GM21423 (cell line): ENCODE measurements at regions not wholly inside any gene's neighbourhood (a gene's known extent, or its start where the extent isn't known, plus 50 kb on each side); places are given as distances from the start of the nearest gene placed in this dataset.

Source experiments
- ATAC-seq: cut with Tn5 transposase; IDR thresholded peaks from one replicate; pipeline ENCODE4 v1.9.1; 2021; ENCODE audit warnings: mild to moderate bottlenecking, moderate library complexity; ENCODE audit not compliant: unreplicated experiment

DNA sequence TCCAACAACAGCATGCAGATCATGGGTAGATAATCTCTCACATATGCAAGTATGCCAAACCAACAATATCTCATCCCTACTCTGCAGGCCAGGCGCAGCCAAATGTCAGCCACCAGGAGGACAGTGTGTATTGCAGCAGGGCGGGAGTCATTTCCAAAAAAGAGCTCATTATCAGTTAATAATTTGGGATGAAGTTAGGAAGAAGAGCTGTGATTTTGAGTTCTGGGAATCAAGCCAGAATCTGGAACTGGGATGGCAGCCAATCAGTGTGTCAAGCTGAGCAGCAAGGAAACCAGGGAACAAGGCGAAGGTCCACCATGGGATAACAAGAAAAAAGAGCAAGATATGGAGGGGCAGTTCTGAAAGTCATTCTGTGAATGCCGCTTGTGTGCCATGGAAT is 88.2 kb upstream of the CAMK2D start:
- ATAC-seq, result no peak

DNA sequence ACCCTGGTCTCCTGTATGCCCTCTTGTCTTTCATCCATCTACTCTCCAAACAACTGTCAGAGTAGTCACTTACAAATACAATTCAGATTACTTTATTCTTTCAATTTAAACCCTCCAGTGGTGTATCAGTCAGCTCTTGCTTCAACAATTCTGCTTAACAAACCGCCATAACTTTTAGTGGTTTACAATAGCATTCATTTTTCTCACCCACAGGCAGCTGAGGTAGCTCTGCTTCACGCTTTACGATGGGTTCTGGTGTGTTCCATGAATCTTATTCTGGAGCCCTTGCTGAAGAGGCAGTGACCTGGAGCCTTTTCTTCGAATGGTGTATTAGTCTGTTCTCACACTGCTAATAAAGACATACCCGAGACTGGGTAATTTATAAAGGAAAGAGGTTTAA is 86.2 kb upstream of the CAMK2D start:
- ATAC-seq, result no peak

DNA sequence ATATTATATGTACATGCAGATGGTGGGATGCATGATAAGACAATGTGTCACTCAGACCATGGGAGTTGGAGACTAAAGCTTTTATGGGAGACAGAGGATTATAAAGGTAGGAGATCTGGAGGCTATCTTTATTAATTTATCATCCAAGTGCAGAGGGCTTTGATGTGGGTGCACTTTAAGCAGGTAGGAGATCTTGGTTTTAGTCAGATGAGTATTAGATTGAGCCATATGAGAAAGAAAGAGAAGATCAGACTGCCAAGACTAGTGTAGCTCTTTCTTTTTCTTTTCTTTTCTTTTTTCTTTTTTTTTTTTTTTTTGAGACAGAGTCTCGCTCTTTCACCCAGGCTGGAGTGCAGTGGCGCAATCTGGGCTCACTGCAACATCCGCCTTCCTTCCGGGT is 84.9 kb upstream of the CAMK2D start:
- ATAC-seq, result no peak

- ATAC-seq, result no peak
These were observed 83.6 kb upstream of the CAMK2D start for GRCh38 chr4:113845138-113845537.

- no peak for ATAC-seq
These were observed 82.8 kb upstream of the CAMK2D start for GRCh38 chr4:113844369-113844768.

DNA sequence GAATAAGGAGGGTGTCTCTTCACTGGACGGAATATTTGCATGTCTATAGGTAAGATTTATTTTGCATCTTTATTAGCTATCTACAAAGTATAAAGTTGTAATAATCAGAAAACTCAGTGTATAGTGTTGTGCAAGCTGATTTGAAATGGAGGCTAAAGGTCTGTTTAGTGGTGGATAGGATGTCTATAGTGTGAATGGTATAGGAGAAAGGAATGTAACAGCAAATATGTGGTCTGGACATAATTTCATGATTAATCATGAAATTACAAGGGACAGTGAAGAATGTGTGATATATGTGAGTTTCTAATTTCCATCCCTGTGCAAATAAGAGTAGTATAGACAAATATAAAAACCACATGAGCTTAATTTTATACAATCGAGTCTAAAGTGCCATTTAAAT is 79.3 kb upstream of the CAMK2D start:
- no peak for ATAC-seq

- ATAC-seq, result no peak
These were observed 76.9 kb upstream of the CAMK2D start for GRCh38 chr4:113838460-113838859.

DNA sequence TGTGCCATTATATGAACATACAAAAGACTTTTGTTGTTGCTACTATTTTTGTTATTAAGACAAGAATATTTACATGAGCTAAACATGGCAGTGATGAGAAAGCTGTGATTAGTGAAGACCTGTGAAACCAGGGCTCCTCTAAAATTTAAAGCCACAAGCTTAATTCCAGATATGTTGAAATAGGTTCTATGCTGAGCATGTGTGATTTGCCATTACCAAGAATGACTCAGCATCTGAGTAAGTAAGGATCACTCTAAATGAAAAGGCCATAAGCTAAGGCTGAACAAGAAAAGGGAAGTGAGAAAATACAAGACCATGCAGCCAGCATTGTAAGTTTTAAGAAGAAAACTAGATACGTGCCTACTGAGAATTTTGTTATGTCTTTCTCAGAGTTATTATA is 75.9 kb upstream of the CAMK2D start:
- peak; percentile 100 for ATAC-seq

- ATAC-seq, result no peak
These were observed 73.5 kb upstream of the CAMK2D start for GRCh38 chr4:113835005-113835404.

- ATAC-seq, result no peak
These were observed 72.8 kb upstream of the CAMK2D start for GRCh38 chr4:113834298-113834697.

DNA sequence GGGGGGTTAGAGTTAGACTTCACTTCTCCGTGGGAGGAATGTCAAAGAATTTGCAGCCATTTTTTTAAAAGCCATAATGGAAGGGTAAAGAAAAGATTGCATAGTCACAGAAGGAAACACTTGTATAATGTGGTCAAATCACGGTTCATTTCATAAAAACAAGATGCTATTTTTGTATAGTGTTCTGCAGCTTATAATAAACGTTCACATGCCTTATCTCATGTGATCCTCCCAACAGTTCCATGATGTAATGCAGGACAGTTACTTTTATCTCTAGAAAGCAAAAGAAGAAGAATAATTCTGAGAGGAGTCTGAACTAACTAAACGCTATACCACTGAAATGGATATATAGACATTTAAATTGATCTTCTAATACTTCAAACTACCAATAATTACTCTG is 71.3 kb upstream of the CAMK2D start:
- no peak for ATAC-seq

- no peak for ATAC-seq
These were observed 69.9 kb upstream of the CAMK2D start for GRCh38 chr4:113831457-113831856.

GRCh38 chr4:113828702-113829101 is 67.2 kb upstream of the CAMK2D start:
- no peak for ATAC-seq

DNA sequence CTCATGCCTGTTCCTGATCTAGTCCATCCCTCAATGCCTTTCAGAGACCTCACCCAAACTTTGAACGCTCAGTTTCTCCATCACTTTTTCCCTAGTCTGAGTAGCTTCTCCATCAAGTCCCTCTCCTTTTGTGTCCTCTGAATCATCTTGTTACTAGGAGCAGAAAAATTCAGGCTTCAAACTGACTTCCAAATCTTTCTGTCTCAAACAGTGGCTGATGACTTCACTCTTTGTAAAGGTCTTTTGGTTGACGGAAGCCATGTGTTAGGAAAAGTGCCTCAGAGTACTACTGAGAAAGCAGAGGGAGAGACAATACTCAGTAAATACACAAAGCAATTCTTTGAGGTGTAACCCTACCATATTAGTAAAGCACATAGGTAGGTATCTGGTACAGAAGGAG is 65.7 kb upstream of the CAMK2D start:
- ATAC-seq, result no peak

DNA sequence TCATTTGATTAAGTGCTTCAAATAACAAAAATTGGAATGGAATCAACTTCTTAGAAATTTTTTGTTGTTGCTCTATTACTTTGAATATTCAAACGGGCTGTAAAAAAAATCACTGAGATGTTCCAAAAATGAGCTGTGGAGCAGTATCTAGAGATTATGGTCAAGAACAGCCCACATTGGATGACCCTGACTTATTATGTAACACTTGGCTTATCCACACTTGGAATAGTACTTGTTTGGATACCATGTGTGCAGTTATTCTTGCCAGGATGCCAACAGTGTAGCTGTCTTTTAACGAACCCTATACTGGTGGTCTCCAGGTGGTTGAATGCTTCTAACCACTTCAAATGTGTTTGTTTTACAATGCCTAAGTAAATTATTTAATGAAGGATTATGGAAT is 64.9 kb upstream of the CAMK2D start:
- no peak for ATAC-seq

DNA sequence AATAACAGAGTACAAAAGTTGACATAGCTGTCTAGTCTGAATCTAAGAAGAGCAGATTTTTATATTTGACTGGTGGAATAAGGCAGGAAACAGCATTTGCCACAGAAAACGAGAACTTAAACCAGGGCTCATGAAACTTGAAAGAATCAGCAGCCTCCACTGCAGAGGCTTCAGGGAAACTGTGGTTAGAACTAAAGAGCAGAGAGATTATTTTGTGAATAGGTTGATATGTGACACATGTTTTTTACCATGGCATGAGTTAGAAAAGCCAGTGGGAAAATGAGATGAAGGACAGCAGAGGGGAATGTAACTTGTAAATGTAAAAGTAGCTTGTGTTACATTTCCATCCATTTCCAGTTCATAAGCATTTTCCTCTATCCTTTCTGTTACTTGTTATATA is 63.7 kb upstream of the CAMK2D start:
- peak; percentile 59 for ATAC-seq

DNA sequence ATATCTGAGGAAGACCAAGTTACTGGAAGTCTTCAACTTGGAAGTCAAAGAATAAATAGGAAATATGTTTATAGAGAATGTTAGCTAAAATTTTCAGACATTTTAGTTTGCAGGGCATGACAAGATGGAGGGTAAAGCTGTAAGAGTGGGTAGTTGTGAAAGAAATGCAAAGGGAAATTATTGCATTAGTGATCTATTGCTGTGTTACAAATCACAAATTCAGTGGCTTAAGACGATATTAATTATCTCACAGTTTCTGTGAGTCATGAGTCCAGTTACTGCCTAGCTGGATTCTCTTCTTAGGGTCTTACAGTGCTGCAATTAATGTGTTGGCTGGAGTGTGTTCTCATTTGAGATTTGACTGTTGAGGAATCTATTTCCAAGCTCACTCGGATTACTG is 62.9 kb upstream of the CAMK2D start:
- ATAC-seq, result no peak

- peak; percentile 64 for ATAC-seq
These were observed 61.7 kb upstream of the CAMK2D start for GRCh38 chr4:113823291-113823659.

GRCh38 chr4:113822555-113823290 is 61.2 kb upstream of the CAMK2D start:
- ATAC-seq, result peak; percentile 65

- no peak for ATAC-seq
These were observed 60.3 kb upstream of the CAMK2D start for GRCh38 chr4:113821856-113822255.

- no peak for ATAC-seq
These were observed 58.6 kb upstream of the CAMK2D start for GRCh38 chr4:113820108-113820507.

DNA sequence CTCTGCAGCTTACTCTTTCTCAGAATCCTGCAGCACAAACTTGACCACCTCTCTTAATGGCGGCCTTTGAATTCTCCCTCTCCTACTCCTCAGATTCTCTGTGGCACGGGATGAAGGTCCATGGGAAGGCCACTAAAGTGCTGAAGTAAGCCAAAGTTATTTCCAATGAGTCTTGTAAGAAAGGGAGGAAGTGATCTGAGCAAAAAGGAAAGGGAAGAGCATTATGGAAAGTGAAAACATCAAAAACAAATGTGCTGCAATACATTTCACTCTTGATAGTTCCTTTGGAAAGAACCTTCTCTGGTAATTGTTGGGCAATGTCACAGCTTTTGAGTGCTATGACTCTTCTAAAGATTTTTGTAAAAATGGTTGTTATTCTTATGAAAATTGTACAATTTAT is 54.3 kb upstream of the CAMK2D start:
- no peak for ATAC-seq

DNA sequence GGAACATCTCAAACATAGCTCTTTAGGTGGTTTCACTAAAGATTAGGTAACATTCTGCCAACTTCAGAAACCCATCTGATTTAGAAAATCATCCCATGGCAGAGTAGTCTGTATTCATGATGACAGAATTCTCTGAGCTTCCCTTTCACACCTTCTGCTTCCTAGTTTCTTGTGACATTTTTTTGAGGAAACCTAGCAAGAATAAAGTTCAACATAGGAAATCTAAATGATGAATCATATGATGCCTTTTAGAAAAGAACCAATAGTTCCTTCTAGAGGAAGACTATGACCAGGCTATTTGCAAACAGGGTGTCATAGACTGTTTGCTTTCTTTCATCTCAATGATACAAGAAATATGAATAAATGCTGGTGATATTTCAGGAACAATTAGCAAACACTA is 49.8 kb upstream of the CAMK2D start:
- no peak for ATAC-seq
